ENCODE measurements at regions not wholly inside any gene's neighbourhood (a gene's known extent, or its start where the extent isn't known, plus 50 kb on each side); places are given as distances from the start of the nearest gene placed in this dataset.

DNA sequence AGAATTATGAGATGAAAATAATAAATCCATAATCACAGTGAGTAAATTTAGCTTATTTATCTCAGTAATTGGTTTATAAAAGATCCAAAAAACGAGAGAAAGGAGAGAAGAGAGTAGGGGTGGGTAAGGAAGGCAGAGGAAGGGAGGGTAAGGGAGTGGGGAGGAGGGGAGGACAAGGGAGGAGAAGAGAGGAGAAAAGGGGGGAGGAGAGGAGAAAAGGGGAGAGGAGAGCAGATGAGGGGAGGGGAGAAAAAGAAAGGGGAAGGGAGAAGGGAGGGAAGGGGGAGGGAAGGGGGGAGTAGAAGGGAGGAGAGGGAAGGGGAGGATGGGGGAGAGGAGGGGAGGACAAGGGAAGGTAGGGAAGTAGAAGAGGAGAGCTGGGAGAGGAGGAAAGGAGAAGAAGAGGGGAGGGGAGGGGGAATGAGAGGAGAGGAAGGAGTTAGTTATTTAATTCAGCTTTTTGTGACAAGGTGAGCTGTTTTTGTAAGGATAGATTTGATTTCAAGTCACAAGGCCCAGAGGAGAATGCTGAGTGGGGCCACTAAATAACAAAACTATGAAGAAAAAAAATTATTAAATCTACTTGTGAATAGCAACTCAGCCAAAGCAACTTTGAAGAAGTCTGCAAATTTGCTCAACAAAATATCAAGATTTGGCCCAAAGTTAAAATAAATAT is 454.3 kb downstream of the ARAP2 start:
- no peak for DNase-seq

DNA sequence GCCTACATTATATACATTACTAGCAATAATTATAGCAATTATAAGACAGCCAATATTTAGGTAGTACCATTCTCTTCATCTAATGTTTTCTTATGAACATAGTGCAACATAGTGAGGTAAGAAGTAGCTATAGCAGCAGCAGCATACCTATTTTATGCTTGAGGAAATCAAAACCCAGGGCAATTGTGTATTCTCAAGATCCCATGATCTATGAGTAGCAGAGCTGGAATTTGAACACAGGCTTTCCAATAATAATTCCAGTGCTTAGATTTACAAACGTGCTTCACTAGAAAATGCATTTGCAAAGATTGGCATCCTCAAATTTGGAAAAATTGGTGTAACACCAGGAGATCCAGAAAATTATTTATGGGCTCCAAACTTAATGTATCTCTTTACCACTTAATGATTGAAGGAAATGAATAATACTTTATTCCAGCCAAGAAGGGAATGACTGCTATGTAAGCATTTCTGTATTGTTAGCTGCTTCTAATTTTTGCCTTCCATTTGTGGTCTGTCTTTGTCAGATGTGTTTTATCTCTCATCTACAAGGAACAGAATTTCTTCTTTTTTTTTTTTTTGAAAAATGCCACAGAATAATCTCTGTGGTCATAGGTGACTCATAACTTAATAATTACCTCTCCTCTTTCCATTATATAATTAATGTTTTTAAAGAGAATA is 451.1 kb downstream of the ARAP2 start:
- no peak for DNase-seq

DNA sequence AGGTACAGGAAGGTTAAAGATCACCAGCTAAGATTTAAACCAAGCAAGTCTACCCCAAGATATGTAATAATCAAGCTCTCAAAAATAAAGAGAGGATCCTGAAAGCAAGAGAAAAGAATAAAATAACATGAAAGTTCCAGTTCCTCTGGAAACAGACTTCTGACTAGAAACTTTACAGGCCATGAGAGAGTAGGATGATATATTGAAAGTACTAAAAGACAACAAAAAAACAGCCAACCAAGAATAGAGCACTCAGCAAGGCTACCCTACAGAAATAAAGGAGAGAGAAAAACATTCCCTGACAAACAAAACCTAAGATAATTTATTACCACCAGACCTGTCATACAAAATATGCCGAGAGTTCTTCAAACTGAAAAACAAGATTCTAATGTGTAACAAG is 450.5 kb downstream of the ARAP2 start:
- DNase-seq: no peak

DNA sequence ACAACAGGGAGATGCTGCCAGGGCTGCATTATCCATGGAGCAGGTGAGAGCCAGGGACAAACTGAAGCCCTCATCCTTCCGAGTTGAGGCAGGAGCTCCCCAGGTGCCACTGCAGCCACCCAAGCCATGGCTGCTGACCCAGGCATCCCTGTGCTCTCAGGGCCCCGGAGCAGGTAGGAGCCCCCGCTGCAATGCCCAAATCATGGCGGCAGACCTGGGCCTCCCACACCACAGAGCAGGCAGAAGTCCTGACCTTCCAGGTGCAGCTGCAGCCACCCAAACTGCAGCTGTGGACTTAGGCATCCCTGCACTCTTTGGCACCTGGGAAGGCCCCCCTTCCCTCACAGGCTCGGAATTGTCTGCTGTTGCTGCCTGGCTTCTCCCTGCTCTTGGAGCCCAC is 443.6 kb downstream of the ARAP2 start:
- DNase-seq: no peak

DNA sequence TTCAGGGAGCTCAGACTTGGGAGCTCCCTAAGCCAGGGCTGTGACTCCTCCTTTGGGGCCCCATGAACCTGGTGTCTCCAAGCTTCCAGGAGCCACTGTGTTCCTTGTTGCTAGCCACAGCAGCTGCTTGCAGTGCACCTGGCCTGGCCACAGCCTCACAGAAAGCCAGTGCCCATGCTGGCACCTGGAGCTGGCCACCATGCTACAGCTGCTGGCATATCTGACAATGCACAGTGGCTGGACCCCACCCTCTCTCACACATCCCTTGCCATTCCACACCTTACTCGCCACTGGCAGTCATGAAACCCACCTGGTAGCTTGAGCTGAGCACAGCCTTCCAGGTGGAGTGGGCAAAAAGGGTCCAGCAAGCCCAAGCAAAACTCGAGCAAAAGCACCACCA is 441.7 kb downstream of the ARAP2 start:
- no peak for DNase-seq

DNA sequence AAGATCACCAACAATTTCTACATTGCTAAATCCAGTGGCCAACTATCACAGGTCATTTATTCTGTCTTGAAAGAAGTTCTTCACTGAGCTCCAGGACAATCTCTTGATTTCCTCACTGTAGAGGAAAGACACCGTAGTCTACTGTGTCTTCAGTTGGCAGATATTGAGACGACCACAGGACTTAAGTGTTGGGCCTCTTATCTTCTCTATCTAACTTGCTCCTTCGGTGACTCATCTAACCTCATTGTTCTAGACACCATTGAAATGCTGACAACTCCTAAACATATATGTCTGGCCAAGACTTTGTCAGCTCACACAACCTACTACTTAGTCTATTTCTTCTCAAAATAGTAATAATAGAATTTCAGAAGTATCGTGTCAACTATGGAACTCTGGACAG is 425.8 kb downstream of the ARAP2 start:
- DNase-seq: no peak

DNA sequence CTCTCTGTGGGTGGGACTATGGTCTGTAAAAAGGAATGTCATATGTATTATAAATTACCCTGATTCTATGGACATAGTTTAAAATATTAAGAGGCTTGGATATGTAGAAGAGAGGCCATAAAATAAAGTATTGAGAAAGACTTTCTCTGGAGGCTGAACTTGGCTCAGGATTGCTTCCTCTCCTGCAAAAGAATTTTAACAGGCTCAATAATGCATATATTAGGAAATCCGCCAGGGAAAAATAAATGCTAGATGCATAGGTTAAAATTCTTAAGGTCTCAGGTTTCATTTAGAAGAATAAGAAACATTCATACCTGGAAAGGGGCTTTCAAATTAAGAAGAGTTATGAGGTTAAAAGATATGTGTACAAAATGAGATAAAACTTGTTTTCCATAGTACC is 424.3 kb downstream of the ARAP2 start:
- no peak for DNase-seq

DNA sequence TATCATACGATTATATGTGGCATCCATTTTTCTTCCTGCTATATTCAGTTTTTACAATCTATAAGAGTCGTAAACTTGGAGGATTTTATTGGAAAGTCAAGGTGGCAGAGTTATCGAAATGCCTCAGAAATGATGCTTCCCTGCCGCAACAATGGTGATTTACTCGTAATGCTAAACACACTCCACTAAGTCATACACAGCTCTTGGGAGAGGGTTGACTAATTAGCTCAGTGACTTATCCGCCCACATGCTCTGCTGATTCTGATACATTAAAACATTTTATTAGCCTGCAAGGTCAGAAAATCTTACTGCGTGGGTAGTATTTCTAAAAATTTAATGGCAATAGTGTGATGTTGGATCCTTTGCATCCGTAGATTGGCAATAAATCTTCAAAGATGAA is 420.1 kb downstream of the ARAP2 start:
- DNase-seq: no peak

DNA sequence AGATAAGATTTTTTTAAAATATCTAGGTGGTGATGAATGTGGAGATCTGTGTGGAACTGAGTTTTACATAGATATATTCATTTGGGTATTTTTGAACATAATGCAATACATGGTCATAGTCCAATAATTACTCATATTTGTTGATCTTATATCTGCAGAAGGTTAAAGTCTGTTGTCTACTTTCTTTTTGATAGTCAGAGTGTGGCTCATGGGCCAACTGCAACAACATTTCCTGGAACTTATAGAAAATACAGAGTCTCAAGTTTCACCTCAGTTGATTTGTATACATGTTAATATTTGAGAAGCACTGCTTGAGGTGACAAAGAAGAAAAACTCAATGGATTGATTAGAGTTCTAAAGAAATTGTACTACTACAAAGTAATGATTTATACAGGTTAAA is 408.4 kb downstream of the ARAP2 start:
- no peak for DNase-seq

DNA sequence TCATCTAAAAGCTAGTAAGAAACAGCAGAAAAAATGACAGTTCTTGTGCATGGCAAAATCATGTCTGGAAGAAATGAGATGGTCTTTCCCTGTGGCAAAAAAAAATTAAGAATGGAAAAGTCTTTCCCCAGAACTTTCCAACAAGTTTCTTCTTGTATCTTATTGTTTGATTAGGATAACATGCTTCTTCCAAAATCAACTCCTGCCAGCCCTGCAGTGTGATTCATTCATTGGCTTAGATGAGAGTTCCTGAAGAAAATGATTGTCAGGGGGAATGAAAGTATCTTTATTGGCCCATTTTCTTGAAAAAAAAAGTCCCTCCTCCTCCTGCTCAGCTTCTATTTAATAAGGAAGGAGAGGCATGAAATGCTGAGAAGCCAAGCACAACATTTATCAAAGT is 407.7 kb downstream of the ARAP2 start:
- DNase-seq: peak; percentile 6

DNA sequence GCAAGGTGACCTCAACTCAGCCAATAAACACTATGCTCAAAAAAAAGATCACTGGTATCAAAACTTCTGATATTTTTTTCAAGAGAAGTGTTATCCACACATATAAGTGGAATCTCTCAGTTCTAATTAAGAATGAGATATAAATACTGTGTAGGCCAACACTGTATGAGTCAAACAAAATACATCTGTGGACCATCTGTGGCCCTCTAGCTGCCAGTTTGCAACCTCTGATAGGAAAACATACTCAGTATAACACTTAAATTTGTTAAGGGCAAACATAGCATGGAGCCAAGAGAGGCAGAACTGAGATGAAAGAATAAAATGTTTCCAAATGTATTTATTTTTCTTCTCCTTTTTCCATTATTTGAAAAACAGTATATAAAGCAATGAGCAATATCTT is 377.3 kb downstream of the ARAP2 start:
- DNase-seq: peak; percentile 54

DNA sequence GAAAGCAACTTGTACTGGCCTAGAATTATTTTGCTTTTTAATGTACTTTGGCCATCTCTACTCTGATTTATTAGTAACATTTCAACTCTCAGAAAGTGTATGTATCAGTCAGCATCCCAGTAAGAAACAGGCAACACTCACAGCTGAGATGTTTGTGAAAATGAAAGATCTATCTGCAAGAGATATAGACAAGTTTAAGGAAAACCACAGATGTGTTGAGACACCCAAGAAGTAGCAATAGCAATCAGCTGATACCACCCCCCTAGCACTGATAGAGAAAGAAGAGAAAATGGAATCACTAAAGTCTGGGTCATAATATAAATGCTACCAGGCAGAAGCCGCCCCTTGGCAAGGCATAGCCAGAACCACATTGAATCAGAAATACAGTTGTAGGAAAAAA is 372.0 kb downstream of the ARAP2 start:
- DNase-seq: no peak

DNA sequence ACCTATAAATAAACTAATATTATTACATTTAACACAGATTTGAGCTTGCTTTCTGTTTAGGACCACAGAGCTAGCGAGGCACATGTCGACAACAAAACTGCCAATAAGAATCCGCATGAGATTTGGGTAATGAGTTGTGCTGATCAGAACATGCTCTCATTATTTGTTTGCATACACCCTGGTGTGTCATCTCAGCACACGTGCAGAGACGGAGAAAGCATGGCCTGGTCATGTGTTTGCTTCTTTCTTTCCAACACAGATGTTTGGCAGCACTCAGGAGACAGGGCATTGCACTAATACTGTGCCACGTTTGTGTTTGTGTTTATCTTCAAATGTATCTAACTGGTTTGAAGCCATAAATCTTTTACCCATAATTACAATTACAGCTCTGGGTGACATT is 364.8 kb downstream of the ARAP2 start:
- DNase-seq: no peak

DNA sequence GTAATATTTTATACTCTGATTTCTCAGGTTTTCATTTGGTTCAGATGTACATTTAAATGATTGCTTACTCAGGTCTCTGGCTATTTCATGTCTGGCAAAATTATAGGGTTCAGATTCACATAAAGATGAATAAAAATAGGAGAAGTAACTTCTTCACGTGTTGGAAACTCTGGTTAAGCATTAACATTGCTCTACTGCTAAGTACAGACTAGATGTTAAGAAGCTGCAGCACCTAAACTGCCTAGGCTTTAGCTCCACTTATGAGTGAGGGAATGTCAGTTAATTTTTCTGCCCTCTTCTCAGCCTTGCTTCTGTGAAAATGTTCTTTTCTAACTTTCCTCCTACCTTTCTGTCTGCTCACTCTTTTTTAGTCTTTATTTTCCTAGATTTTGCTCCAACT is 361.2 kb downstream of the ARAP2 start:
- DNase-seq: no peak

DNA sequence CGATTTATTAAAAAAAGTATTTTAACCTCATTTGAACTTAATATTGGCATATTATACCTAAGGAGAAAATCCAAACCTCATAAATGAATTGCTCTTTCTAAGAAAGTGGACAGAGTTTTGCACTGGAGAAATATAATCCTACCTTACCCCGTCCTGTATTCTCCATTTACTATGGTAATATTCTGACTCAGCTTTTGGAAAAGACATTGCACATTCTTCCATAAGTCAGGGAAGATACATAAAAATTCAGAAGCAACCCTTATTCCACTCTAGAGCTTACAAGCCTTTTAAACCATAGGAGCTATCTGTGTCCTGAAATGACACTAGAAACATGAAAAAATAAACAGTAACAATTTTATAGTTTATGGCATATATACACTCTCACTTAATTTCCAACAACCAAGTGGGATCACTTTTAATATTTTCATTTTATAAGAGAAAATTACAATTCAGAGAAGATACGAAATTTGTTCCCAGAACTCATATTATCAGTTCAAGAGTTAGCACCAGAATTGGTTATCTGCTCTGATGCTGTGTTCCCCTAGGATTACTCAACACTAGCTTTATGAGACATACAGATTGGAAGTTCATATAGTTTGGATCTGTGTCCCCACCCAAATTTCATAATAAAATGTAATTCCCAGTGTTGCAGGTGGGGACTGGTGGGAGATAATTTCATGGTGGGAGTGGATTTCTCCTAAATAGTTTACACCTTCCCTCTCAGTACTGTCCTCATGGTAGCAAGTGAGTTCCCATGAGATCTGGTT is 359.4 kb downstream of the ARAP2 start:
- DNase-seq: no peak

DNA sequence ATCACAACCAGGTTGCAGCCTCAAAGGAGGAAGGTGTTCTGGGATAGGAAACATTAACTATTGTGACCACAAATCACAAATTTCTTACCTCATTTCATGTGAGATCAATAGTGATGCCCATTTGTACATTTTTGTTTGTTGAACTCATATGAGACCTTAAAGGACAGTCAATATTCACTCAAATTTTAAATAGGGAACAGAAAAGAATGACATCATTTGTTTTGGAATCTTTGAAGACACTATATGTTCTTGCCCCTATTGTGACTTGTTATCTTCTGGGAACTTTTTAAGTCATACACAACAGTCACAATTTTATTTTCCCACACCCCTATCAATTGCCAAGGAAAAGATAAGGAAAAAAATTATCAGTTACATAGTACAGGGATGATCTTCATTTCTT is 346.5 kb downstream of the ARAP2 start:
- DNase-seq: no peak

DNA sequence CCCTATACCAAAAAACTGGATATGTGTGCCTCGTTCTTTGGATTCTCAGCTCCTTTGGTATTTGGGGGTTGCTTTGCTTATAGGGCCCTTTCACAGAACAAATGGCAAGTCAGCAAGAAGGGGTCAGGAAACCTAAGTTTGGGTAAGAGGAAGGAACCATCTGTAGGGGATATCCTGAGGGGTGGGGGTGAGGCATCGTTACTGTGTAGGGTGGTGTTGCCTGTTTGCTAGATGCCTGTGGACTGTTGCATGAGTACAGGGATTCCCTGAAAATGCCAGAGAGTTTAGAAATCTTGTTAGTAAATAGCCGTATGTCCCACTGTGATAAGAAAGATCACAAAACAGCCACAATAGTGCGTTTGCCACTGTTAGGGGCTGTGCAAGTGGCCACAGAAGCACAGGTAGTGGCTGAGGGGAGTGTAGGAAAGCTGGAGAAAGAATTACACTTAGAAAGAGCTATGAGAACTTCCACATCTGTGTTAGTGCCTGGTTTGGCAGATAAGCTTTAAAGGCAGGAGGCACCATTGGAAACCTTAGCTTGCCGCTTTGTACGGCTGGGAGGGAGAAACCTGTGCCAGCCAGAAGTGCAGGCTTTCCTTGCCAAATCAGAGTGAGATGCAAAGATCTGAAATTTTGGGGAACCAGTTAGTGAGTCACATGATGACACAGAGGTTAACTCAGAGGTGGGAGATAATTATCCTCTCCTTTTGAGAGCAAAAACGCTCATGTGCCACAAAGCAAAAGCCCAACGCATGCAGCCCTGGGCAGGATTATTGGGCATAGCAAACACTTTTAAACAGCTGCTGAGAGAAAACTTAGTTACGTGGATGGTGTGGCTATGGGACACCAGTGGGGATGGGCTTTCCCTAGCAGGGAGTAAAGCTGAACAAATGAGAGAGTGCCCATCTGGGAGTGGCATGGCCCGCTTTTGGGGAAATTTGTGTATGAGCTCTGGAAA is 343.7 kb downstream of the ARAP2 start:
- DNase-seq: no peak

DNA sequence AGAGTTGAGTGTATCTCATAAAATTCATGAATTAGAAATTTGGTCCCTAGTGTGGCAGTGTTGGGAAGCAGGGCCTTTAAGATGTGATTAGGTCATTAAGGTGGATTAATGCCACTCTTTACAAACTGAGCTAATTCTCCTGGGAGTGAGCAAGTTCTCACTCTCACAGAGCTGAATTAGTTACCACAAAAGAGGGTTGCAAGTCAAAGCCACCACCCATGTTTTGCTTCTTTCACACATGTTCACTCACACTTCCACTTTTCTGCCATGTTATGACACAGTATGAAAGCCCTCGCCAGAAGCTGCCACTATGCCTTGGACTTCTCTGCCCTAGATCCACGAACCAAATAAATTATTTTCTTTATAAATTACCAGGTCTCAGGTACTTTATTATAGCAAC is 332.1 kb downstream of the ARAP2 start:
- no peak for DNase-seq

DNA sequence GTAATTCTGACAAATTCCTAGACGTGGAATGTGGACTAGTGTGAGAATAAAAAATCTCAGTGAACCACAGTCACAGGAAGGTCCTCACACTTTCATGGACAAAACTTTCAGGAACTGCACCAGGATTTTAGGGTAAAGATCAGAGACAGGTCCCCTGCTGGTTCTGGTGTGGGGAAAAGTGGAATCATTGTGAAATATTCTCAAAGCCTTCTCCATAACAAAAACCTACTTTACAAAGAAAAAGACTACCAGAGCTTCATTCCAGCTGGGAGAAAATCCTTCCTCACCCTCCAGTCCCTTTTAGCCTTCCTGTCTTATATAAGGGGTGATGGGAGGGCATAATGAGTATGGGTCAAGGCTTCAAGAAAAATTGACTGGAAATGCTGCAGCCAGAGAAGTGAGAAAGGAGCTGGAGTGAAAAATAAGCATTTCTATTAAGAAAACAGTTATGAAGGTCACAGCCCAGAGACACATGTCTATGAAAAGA is 325.8 kb downstream of the ARAP2 start:
- no peak for DNase-seq

DNA sequence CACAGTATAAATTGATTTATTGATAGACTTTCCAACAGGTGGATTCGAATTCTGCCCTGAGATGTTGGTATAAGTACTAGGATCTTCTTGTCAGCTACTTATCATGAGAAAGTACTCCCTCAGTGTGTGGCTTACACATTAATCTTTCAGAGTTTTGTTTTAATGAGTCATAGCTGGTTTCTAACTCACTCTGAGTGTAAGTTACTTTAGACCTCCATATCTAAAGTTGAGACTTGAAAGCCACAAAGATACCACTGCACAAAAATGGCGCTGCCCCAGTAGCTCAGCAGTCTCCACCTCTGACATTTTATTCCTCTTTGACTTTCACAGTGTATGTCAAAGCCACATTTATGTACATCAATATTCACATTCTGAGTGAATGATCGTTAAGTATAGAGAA is 318.5 kb downstream of the ARAP2 start:
- no peak for DNase-seq

DNA sequence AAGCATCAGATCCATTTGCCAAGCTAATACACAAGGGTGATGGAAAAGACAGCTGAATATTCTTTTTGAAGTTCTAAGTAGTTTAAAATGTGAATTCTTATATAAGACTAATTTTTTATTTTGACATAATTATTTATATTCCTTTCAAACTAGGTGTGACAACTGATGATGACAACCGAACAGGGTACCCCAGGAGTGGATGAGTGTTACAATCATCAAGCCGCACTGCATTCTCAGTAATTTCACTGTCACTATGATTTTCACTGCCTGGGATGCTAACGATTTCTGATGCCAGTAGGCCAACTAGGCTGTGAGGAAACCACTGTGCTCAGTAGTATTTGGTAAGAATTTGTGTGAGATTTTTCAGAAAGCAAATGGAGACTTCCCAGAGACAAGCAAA is 317.5 kb downstream of the ARAP2 start:
- no peak for DNase-seq

DNA sequence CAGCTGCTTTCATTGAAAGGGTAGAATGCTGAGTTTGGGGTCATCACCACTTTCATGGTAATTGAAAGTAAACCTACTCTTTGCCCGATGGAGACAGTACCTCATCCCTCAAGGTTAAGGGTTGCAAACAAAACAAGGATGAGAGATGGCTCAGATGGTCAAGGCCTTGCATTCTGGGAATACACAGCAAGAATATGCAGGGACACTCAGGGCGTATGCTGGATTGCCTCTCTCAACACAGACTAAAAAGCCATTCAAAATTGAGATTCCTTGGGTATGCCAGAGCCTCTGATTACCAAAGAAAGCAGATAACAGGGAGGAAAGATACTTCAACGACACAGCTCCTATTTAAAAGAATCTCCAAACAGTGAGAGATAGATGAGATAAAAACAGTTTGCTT is 310.4 kb downstream of the ARAP2 start:
- DNase-seq: no peak

Measured in skin of body (tissue), 1 donor.